HCT116 (cell line): ENCODE measurements at regions not wholly inside any gene's neighbourhood (a gene's known extent, or its start where the extent isn't known, plus 50 kb on each side); places are given as distances from the start of the nearest gene placed in this dataset.

Source experiments
- CTCF ChIP-seq, 3 experiments: fragments of 200-600 bp in 1 of 3; sonication (generic) in 1 of 3; IDR thresholded peaks in 2 of 3; conservative IDR thresholded peaks in 1 of 3; 2 replicates each; pipeline ENCODE4 v1.5.1; 2012 to 2017; ENCODE audit warnings: low read depth in 2 of 3, low read length in 2 of 3, antibody characterized with exemption in 1 of 3, borderline replicate concordance in 1 of 3, control low read depth in 1 of 3, mild to moderate bottlenecking in 1 of 3, mixed read lengths in 1 of 3, mixed run types in 1 of 3, moderate library complexity in 1 of 3; ENCODE audit not compliant: insufficient read depth in 1 of 3
- ZFX ChIP-seq: fragments of 450-650 bp; IDR thresholded peaks from 2 replicates; pipeline ENCODE4 v1.6.1; 2017
- ZNF274 ChIP-seq: fragments of 200-500 bp; sonication (Bioruptor generic); IDR thresholded peaks from 2 replicates; pipeline ENCODE4 v1.6.1; 2014; ENCODE audit warnings: mild to moderate bottlenecking, low read depth, low read length, inconsistent platforms

DNA sequence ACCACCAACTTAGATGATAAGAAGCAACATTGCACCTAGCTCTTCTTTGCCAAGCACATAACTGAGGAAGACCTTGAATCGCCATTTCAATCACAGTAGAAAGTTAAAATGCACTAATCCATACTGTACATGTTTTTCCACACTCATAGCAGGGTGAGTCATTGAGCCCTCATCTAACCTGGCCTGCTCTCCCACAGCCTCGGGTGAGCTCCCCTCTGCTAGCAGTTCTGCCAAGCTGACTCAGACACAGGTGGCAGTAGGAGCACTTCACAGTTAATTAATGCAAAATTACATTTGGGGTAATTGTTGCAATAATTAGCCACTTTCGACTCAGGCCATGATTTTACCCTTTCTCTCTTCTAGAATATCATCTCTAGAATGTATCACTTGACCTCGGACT lies 1632.8 kb upstream of the CELF4 start:
- no peak for TF ChIP-seq ZFX
- no peak for TF ChIP-seq CTCF (IDR thresholded peaks at IDR 0.05 in 2 of 3, conservative IDR thresholded peaks at IDR 0.05 in 1 of 3; ENCODE audit: borderline replicate concordance in 1 of 3, insufficient read depth in 1 of 3, low read depth in 2 of 3, low read length in 2 of 3)
- no peak for TF ChIP-seq ZNF274
